Ectodermal cell (in vitro differentiated cells): ENCODE measurements at regions not wholly inside any gene's neighbourhood (a gene's known extent, or its start where the extent isn't known, plus 50 kb on each side); places are given as distances from the start of the nearest gene placed in this dataset.

Experiments used
- H3K27ac ChIP-seq: 2 replicates; pipeline ENCODE4 v1.7.0; 2013; ENCODE audit warnings: mild to moderate bottlenecking, low read depth, low read length; ENCODE audit not compliant: insufficient read depth, poor library complexity, severe bottlenecking
- H3K27me3 ChIP-seq: 2 replicates; pipeline ENCODE4 v1.7.0; 2013; ENCODE audit warnings: mild to moderate bottlenecking, low read length; ENCODE audit not compliant: insufficient read depth, control insufficient read depth, poor library complexity, severe bottlenecking
- H3K36me3 ChIP-seq: one replicate; pipeline ENCODE4 v1.7.0; 2013; ENCODE audit warnings: low read length; ENCODE audit not compliant: control insufficient read depth, insufficient read depth
- H3K4me1 ChIP-seq: one replicate; pipeline ENCODE4 v1.7.0; 2013; ENCODE audit warnings: low read length; ENCODE audit not compliant: control insufficient read depth, insufficient read depth
- H3K4me3 ChIP-seq: 2 replicates; pipeline ENCODE4 v1.7.0; 2013; ENCODE audit warnings: low read depth, low read length, control low read depth; ENCODE audit not compliant: insufficient read depth
- H3K9me3 ChIP-seq: 2 replicates; pipeline ENCODE4 v1.7.0; 2013; ENCODE audit warnings: mild to moderate bottlenecking, low read length, moderate library complexity; ENCODE audit not compliant: control insufficient read depth
- WGBS, 2 experiments: methylation state at CpG; one replicate each; pipeline ENCODE4 v1.1.7; 2013; ENCODE audit warnings: missing lambda C conversion rate in 2 of 2; 5-methylcytosine and 5-hydroxymethylcytosine counted together

DNA sequence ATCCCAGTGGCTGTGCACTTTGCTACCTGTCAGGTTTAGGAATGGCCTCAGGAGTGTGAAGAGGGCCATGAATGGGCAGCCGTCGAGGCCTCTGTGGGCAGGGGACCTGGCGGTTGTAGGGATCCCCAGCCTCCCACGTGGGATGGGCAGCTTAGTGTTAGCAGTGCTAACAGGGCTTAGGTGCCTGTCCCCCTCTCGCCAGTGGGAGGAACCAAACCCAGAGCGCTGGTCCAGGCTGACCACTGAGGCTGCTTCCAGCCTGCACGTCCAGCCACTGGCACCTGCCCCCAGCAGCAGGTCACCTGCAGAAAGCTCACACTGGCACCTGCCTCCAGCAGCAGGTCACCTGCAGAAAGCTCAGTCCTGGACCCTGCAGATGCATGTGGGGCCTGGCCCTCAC lies 162.2 kb upstream of the CIBAR2 start:
- Histone ChIP-seq H3K27me3 (peaks cover 6% of the 10 kb centered on the region), H3K27ac (no peak overlapping the region), H3K4me1 (peaks cover 22% of the 10 kb centered on the region), H3K9me3 (no peaks in the 10 kb centered on the region), H3K4me3 (no peak overlapping the region), H3K36me3 (no peaks in the 10 kb centered on the region)
- 88% methylated on average over 7 of the region's 7 CpGs for WGBS, 2 experiments

DNA sequence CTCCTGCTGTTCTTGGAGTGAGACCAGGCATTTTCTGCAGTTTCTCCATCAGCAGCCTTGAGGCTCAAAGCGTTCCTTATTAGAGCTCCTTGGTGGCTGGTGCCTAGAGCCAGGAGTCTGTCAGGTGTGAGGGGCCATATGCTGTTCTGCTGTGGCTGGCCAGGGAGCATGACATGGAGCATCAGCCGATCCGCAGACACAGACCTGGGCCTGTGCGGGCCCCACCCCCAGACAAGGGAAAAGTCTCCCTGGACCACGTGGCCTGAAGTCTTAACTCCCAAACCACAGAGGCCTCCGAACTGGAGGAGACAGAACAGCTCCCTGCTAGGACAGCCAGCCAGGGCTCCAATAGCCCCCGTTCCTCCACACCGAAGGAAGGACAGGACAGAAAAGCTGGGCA lies 162.7 kb upstream of the CIBAR2 start:
- H3K27ac ChIP-seq, result no peak overlapping the region
- no peaks in the 10 kb centered on the region for H3K9me3 ChIP-seq
- H3K4me3 ChIP-seq, result no peak overlapping the region
- peaks cover 22% of the 10 kb centered on the region for H3K4me1 ChIP-seq
- 91 to 93% methylated on average over 8 of the region's 8 CpGs for WGBS, 2 experiments
- H3K27me3 ChIP-seq, result peaks cover 6% of the 10 kb centered on the region
- H3K36me3 ChIP-seq, result no peaks in the 10 kb centered on the region

DNA sequence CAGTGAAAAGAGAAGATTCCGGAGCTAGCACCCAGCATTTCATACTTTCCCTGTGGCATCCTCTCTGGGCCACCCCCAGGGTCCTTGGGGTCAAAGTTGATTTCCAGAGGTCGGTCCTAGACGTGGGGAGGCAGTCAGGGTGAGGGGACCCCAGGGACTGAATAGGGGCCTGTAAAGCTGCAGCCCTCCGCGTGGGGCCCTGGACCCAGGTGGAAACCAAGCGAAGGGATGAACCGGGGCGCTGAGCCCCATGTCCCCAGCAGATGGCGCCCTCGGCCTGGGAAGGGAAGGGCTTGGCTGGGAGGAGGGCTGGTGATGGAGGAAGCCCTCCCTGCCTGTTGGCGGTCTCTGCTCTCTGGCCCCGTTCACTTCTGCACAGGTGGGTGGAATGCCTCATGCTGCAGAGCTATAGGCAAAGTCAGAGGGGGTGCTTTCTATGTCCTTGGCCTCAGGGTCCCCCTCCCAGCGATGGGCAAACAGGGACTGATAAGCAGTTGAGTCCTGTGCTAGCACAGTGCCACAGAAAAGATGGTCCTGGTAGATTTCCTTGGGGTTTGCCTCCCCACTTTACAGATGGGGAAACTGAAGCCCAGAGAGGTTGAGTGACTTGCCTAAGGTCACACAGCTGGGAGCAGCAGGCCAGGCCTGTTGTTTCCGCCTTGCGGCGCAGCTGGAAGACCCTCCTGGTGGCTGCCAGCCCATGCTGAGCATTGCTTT lies 163.4 kb upstream of the CIBAR2 start:
- H3K27ac ChIP-seq, result no peak overlapping the region
- H3K36me3 ChIP-seq, result no peaks in the 10 kb centered on the region
- peaks cover 6% of the 10 kb centered on the region for H3K27me3 ChIP-seq
- no peak overlapping the region for H3K4me3 ChIP-seq
- H3K9me3 ChIP-seq, result no peaks in the 10 kb centered on the region
- peaks cover 19% of the 10 kb centered on the region for H3K4me1 ChIP-seq
- WGBS, 2 experiments, result 40 to 41% methylated on average over 16 of the region's 16 CpGs

DNA sequence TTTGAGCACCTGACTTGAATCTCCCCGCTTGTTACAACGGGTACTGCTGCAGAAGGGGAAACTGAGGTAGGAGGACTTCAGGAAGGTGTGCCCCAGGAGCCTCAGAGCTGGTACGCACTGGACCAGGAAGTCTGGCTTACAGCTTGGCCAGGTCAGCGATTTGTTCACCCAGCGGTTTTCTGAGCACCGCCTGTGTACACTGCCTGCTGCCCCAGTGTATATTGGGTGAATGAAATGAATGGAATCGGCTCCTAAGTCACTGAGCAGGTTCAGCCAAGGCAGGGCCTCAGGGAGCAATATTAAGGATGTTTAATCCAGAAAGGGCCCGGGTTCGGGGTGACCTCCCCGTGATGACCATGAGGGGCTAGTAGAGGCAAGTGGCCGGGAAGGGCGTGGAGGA lies 164.0 kb upstream of the CIBAR2 start:
- H3K27ac ChIP-seq, result no peak overlapping the region
- no peaks in the 10 kb centered on the region for H3K36me3 ChIP-seq
- H3K27me3 ChIP-seq, result peaks cover 6% of the 10 kb centered on the region
- peaks cover 19% of the 10 kb centered on the region for H3K4me1 ChIP-seq
- WGBS, 2 experiments, result 90 to 91% methylated on average over 12 of the region's 12 CpGs
- no peak overlapping the region for H3K4me3 ChIP-seq
- H3K9me3 ChIP-seq, result no peaks in the 10 kb centered on the region

DNA sequence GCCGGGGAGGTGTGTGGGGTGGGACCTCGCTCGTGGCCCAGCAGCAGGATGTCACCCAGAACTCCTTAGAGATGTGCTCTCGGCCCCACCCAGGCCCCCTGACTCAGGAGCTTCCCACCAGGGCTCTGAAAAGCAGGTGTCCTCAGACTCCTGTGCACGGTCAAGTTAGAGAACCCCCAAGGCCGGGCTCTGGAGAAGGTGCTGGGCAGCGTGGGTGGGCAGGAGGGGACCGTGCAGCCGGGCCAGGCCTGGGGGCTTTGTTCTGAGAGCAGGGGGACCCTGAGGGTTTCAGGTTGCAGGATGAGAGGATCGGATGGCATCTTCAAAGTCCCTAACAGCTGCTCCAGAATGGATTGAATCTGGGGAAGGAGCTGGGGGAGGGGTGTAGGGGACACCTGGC lies 164.4 kb upstream of the CIBAR2 start:
- Histone ChIP-seq H3K36me3 (no peaks in the 10 kb centered on the region), H3K9me3 (no peaks in the 10 kb centered on the region), H3K27ac (no peak overlapping the region), H3K4me3 (no peak overlapping the region), H3K27me3 (peaks cover 6% of the 10 kb centered on the region), H3K4me1 (peaks cover 23% of the 10 kb centered on the region)
- 54 to 62% methylated on average over 10 of the region's 10 CpGs for WGBS, 2 experiments

DNA sequence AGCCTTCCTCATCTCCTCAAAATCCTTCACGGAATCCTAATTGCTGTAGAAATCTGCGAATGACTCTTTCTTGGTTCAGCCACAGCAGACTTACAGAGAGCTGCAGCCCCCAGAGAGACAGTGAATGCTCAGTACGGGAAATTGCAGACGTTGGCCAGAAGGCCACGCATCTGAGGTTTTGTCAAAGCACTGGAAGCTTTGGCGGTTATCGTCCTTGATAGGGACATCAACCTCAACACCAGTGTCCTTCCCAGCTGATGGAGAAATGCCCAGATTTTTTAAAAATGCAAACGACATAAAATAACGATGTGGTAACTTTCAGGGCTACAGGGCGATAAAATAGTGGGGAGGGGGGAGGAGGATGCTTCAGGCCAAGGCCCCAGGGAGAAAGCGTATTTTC lies 166.6 kb upstream of the CIBAR2 start:
- Histone ChIP-seq H3K4me1 (peaks cover 28% of the 10 kb centered on the region), H3K36me3 (no peaks in the 10 kb centered on the region), H3K4me3 (no peak overlapping the region), H3K9me3 (no peaks in the 10 kb centered on the region), H3K27me3 (peaks cover 6% of the 10 kb centered on the region), H3K27ac (no peak overlapping the region)
- 85 to 87% methylated on average over 11 of the region's 11 CpGs for WGBS, 2 experiments

DNA sequence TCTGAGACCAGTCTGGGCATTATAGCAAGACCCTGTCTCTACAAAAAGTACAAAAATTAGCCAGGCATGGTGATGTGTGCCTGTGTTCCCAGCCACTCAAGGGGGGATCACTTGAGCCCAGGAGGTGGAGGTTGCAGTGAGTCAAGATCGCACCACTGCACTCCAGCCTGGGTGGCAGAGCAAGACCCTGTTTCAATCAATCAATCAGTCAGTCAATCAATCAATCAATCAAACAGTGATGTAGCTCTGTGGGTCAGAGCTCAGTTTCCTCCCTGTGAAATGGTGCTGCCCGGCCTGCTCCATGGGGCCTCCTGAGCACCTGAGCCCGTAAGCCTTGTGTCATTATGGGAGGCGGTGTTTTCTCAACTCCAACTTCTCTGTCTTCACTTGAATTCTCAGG lies 167.1 kb upstream of the CIBAR2 start:
- WGBS, 2 experiments, result 81 to 84% methylated on average over 4 of the region's 4 CpGs
- H3K27ac ChIP-seq, result no peak overlapping the region
- no peak overlapping the region for H3K4me3 ChIP-seq
- H3K4me1 ChIP-seq, result peaks cover 31% of the 10 kb centered on the region
- H3K27me3 ChIP-seq, result peaks cover 6% of the 10 kb centered on the region
- no peaks in the 10 kb centered on the region for H3K9me3 ChIP-seq
- H3K36me3 ChIP-seq, result no peaks in the 10 kb centered on the region

DNA sequence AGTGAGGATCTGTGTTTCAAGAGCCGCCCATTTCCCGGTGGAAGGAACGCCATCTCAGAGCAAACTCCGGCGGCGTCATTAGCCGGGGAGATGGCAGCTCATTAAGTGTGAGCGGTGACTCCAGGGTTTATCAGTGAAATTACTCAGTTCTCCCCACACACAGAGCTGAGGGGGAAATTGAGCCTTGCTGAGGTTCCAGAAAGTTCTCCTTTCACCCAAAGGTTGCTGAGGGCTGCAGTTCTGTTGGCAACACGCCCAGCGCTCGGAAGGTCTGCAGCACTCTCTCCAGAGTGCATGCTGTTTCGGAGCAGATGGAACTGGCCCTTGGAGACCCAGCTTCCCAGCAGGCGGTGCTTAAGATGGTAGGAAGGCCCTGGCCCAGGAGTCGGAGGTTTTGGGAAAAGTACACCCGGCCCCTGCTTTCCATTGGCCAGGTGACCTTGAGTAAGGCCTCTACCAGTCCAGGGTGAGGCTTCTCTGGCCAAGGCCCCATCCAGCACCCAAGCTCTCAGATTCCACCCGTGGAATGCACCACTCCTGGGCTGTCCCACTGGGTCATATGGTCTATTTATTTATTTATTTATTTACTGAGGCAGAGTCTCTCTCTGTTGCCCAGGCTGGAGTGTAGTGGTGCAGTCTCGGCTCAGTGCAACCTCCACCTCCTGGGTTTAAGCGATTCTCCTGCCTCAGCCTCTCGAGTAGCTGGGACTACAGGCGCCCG lies 167.7 kb upstream of the CIBAR2 start:
- WGBS, 2 experiments, result 91 to 92% methylated on average over 21 of the region's 21 CpGs
- H3K9me3 ChIP-seq, result no peaks in the 10 kb centered on the region
- no peak overlapping the region for H3K27ac ChIP-seq
- H3K4me1 ChIP-seq, result peaks cover 31% of the 10 kb centered on the region
- no peak overlapping the region for H3K4me3 ChIP-seq
- no peaks in the 10 kb centered on the region for H3K36me3 ChIP-seq
- H3K27me3 ChIP-seq, result peaks cover 1% of the 10 kb centered on the region

DNA sequence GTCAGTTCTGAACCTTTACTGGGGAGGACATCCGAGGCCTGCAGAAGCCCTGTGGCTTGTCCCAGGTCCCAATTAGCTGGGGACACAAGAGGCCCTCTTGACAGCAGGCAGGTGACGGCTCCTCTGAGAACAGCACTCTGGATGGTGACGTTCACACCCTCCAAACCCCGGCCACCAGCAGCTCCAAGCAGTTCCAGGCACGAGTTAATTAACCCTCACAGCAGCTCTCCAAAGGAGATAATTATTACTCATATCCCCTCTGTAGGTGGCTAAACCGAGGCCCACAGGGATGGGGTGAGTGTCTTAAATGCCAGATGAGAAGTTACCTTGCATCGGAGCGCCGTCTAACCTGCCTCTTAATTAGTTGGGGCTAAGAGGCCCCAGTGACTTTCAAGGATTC lies 168.9 kb upstream of the CIBAR2 start:
- no peak overlapping the region for H3K4me3 ChIP-seq
- no peaks in the 10 kb centered on the region for H3K27me3 ChIP-seq
- peaks cover 31% of the 10 kb centered on the region for H3K4me1 ChIP-seq
- no peaks in the 10 kb centered on the region for H3K9me3 ChIP-seq
- no peaks in the 10 kb centered on the region for H3K36me3 ChIP-seq
- 70 to 72% methylated on average over 9 of the region's 9 CpGs for WGBS, 2 experiments
- H3K27ac ChIP-seq, result no peak overlapping the region

DNA sequence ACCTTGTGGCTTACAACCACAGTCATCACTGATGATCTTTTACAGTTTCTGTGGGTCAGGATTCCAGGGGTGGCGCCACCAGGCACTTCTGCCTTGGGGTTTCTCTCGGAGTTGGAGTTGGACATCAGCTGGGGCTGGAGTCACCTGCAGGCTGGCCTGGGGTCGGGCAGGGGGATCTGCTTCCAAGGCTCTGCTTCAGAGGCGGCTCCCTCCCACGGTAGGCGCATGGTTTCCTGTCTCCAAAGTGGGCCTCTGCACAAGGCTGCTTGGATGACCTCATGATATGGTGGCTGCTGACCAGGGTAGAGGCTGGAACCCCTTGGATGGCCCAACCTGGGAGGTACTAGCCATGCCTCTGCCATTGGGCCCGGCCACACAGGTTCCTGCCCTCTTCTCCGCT lies 170.6 kb upstream of the CIBAR2 start:
- WGBS, 2 experiments, result 93 to 94% methylated on average over 8 of the region's 8 CpGs
- no peaks in the 10 kb centered on the region for H3K36me3 ChIP-seq
- no peaks in the 10 kb centered on the region for H3K9me3 ChIP-seq
- H3K4me3 ChIP-seq, result no peak overlapping the region
- H3K27ac ChIP-seq, result no peak overlapping the region
- peaks cover 3% of the 10 kb centered on the region for H3K27me3 ChIP-seq
- H3K4me1 ChIP-seq, result peaks cover 20% of the 10 kb centered on the region
